GM21381 (cell line): ENCODE measurements at regions not wholly inside any gene's neighbourhood (a gene's known extent, or its start where the extent isn't known, plus 50 kb on each side); places are given as distances from the start of the nearest gene placed in this dataset.
A peak's percentile ranks its signal among the peaks of the same experiment; 100 is the strongest.
"Not testable (repeated sequence)": the region's sequence is repeated elsewhere in the genome, so short reads cannot be mapped to it uniquely, and the experiment has no call there.

Experiments used
- ATAC-seq: cut with Tn5 transposase; IDR thresholded peaks from one replicate; pipeline ENCODE4 v1.9.1; 2021; ENCODE audit warnings: mild to moderate bottlenecking, moderate library complexity; ENCODE audit not compliant: unreplicated experiment

DNA sequence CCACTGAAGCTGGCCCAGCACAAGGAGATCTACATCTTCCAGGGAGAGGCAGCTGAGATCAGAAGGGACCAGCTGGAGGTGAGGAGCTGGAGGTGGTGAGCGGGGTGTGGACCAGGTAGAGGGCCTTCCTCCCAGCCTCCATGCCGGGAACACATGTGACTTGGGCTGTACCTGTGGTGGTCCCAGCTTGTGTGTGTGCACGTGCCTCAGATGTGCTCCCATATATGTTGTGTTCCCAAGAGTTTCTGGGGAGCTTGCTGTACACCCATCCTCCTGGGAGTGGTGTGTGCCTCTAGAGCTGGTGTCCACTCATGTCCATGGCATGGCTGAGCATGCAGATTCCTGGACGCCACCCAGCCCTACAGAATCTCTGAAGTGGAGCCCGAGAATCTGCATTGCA is 183.7 kb upstream of the AKAP13 start:
- ATAC-seq = not testable (repeated sequence)

DNA sequence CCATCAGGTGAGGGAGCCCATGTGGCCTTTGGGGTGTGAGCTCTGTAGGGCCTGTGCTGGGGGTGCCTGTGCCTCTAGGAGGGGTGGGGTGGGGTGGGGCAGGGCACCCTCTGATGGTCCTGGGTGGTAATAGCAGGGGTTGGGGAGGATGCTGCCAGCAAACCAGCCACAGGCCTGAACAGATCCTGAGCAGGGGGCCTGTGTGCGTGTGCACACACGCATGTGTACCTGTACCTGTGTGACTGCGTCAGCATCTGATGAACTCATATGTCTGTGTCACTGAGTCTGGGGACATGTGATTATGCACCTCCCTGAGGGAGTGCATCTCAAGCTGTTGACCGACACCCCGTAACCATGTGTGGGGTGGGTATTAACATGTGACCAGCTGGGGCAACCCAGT is 182.8 kb upstream of the AKAP13 start:
- not testable (repeated sequence) for ATAC-seq

DNA sequence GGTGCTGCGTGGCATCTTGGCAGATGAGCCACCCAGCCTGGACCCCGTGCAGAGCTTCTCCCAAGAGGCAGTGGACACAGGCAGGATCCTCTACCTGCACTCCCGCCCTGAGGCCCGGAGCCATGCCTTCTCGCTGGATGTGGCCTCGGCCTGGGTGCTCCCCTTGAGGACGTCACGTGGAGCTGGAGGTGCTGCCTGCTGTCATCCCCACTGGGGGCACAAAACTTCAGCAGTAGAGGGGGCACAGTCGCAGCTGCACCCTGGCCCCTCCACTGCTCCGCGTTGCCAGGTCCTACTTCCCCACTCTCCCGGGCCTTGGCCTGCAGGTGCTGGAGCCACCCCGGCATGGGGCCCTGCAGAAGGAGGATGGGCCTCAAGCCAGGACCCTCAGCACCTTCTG is 182.0 kb upstream of the AKAP13 start:
- not testable (repeated sequence) for ATAC-seq

DNA sequence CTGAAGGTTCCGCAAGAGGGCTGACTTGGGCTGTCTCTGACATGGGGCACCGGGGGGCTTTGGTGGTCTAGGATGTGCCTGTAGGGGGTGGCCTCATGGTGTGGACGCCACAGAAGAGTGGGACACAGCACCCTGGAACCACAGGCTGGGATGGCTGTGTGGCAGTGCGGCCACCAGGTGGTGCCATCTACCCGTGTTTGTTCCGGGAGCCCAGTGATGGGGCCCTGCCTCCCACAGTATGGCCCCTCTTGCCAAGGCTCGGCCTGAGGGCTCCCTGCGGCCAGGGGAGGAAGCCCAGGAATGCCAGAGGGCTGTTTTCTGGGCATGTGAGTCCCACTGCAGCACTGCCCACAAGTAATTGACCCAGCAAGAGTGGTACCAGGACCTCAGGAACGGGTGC is 180.2 kb upstream of the AKAP13 start:
- peak; percentile 96 for ATAC-seq

- ATAC-seq = not testable (repeated sequence)
These were observed 179.1 kb upstream of the AKAP13 start for GRCh38 chr15:85201118-85201793.

GRCh38 chr15:85204481-85204880 is 175.9 kb upstream of the AKAP13 start:
- ATAC-seq = not testable (repeated sequence)

- ATAC-seq = not testable (repeated sequence)
These were observed 146.5 kb upstream of the AKAP13 start for GRCh38 chr15:85233791-85234325.

DNA sequence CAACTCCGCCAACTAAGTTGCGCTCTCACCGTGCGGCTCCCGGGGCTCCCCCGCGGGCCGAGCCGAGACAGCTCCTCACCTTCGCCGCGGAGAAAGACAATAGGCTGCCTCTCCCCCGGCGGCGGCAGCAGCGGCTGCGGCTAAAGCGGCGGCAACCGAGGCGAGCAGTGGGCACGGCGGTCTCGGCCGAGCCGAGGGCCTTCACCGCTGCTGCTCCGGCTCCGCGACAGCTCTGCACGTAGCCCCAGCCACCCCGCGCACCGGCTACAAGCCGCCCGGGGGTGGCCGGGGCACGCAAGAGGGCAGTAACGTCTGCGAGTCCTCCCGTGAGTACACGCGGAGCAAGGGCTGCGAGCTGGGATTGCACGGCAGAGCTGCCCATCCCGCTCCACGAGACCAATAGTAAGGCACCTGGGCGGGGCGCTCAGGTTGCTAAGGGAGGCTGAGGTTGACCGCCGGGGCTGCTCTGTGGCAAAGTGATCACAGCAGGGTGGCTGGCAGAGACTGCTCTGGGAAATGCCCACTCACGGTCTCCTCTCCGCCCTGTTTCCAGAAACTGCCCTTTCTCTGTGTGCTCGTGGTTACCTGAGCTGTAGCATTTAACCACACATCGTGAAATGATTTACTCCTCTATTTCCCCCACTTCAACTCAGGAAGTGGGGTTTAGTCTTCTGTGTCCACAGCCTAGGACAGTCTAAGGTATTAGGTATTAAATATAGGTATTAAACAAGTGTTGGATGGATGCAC is 145.8 kb upstream of the AKAP13 start:
- ATAC-seq = not testable (repeated sequence)

DNA sequence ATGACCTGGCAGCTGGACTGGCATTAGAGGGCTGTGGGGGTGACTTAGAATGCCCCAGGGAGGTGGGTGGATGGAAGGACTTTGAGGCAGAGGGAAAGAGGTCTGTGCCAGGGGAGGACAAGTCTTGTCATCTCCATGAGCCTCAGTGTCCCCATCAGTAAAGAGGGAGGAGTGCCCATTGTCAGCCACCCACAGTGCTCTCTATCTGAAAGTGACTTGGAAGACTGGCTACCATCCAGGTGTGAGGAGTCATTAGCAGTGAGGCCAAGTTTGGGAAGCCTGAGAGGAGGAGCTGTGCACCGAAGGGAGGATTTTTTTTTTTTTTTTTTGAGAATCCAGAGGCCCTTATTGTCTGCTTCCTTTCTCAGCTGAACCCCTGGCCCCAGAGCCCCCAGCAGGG is 136.3 kb upstream of the AKAP13 start:
- not testable (repeated sequence) for ATAC-seq

- ATAC-seq = not testable (repeated sequence)
These were observed 129.4 kb upstream of the AKAP13 start for GRCh38 chr15:85250938-85251542.

- ATAC-seq = peak; percentile 80
These were observed 127.0 kb upstream of the AKAP13 start for GRCh38 chr15:85253196-85253915.

DNA sequence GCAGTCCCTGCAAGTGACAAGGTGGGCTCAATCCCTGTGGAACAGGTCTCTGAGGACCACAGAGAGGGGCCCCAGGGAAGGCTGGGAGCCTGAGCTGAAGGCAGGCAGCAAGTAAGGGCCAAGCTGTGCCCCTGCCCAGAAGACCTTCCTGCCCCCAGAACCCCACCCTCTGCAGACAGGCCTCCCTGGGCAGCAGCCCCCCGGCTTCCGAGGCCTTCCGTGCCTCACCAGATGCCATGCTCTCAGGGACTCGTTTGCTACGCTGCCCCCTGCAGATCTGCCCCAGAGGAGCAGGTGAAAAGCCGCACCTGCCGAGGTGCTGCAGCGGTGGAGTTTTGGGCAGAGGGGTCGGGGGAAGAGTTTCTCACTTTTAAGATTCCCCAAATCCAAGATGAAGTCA is 125.4 kb upstream of the AKAP13 start:
- not testable (repeated sequence) for ATAC-seq

GRCh38 chr15:85255502-85255901 is 124.9 kb upstream of the AKAP13 start:
- ATAC-seq = not testable (repeated sequence)

GRCh38 chr15:85256009-85256997 is 124.1 kb upstream of the AKAP13 start:
- ATAC-seq = not testable (repeated sequence)

DNA sequence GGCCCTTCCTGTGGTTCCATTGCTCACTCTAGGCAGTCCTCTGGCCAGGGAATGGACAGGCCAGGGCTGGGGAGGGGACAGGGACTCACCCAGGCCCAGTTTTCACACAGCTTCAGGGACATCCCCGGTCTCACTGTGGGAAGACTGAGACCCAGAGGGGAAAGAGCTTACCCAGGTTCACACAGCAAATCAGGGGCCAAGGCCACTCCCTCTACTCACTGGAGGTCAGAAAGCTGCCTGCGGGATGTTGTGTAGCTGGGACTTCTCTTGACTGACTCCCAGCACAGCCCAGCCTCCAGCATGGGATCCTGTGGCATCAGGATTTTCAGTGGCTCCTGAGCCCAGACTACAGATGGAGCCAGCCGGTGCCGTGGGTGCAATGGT is 122.3 kb upstream of the AKAP13 start:
- ATAC-seq = not testable (repeated sequence)

DNA sequence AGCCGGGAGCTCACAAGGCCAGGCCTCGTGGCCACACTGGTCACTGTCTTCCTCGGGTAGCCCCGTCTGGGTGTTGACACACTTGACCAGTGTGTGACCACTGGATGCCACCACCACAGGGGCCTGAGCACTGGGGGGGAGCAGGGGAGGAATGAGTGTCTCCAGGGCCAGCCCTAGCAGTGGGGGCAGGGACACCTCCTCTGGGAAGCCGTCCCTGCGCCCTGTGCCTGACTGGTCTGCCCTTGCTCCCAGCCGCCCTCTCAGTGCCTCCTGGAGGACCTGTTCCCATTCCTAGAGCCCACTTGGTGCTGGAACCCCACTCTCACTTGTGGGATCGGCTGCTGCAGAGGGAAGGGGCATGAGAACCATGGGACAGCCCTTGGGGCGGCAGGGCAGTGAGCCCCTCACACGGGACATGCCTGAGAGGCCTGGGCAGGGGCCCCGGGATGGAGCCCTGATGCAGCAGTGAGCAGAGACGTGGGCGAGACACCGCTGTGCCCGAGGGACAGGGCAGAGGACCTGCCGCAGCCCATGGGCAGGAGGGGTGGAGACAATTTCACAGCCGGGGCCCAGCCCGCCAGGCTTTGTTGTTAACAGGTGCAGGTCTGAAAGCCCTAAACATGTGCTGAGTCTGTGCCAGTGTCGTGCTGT is 121.7 kb upstream of the AKAP13 start:
- not testable (repeated sequence) for ATAC-seq

DNA sequence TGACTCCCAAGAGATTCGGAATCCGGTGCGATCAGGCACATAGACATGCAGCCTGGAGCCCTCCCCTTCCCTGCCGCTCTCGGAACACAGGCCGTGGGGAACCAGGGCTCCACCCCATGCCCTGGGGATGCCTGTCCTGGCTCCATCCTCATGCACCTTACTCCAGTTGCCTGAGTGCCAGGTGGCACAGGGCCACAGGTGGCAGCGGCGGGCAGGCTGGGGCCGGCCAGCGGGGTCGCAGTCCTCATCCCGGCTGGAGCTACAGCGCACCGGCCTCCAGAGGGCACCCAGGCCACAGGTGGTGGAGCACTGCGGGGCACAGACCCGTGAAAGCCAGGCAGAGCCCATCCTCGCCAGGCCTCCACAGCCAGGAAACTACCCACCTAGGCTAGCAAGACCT is 119.9 kb upstream of the AKAP13 start:
- not testable (repeated sequence) for ATAC-seq

- ATAC-seq = not testable (repeated sequence)
These were observed 117.8 kb upstream of the AKAP13 start for GRCh38 chr15:85262461-85263055.
